Mononuclear cell (primary cell): ENCODE measurements at regions not wholly inside any gene's neighbourhood (a gene's known extent, or its start where the extent isn't known, plus 50 kb on each side); places are given as distances from the start of the nearest gene placed in this dataset.

ENCODE experiments used
- H3K27me3 ChIP-seq: 2 replicates; pipeline ENCODE4 v1.6.0; 2011; ENCODE audit warnings: low read length, control low read depth; ENCODE audit not compliant: insufficient read depth
- H3K4me1 ChIP-seq: 2 replicates; pipeline ENCODE4 v1.5.1; 2011; ENCODE audit warnings: mild to moderate bottlenecking, low read length, control low read depth; ENCODE audit not compliant: insufficient read depth
- H3K4me3 ChIP-seq: 2 replicates; pipeline ENCODE4 v1.5.1; 2011; ENCODE audit warnings: mild to moderate bottlenecking, low read length, moderate library complexity
- H3K9me3 ChIP-seq: 2 replicates; pipeline ENCODE4 v1.5.1; 2011; ENCODE audit warnings: low read depth, mild to moderate bottlenecking, control low read depth, low read length

DNA sequence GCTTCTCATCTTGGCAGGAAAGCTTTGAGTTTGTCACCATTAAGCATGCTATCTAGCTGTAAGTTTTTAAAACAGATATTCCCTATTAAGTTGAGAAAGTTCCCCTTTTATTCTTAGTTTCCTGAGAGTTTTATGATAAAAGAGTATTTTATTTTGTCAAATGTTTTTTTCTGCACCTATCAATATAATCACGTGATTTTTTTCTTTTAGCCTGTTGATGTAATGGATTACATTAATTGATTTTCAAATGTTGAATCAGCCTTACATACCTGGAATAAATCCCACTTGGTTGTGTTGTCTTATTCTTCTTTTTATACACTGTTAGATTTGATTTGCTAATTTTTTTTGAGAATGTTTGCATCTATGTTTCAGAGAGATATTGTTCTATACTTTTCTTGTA, 179.5 kb downstream of the ZNF621 start:
- no peaks in the 10 kb centered on the region for H3K4me1 ChIP-seq
- no peaks in the 10 kb centered on the region for H3K9me3 ChIP-seq
- H3K4me3 ChIP-seq: no peak overlapping the region
- no peaks in the 10 kb centered on the region for H3K27me3 ChIP-seq

- Histone ChIP-seq H3K4me1 (no peaks in the 10 kb centered on the region), H3K9me3 (no peaks in the 10 kb centered on the region), H3K27me3 (no peaks in the 10 kb centered on the region), H3K4me3 (no peak overlapping the region)
Measured at GRCh38 chr3:40705663-40706062, 180.9 kb downstream of the ZNF621 start.

DNA sequence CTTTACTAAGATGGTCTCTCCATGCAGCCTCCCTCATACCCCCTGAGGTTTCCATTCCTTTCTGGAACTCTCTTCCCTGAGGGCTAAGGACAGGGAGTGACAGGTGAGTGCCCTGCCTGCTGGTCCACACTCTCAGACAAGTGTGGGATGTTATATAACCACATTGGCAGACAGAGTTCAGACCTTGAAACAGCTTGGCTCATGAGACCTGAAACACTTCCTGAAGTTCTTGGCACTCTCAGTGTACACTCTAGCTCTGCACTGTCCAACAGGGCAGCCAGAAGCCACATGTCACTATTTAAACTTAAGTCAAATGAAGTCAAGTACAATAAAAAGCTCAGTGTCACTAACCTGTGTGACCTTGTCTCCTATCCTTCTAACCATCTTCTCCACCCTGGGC, 188.5 kb downstream of the ZNF621 start:
- Histone ChIP-seq H3K4me3 (no peak overlapping the region), H3K9me3 (no peaks in the 10 kb centered on the region), H3K27me3 (no peaks in the 10 kb centered on the region), H3K4me1 (peaks cover 29% of the 10 kb centered on the region)

GRCh38 chr3:40713795-40714194, 189.0 kb downstream of the ZNF621 start:
- H3K4me1 ChIP-seq: peaks cover 34% of the 10 kb centered on the region
- no peak overlapping the region for H3K4me3 ChIP-seq
- no peaks in the 10 kb centered on the region for H3K9me3 ChIP-seq
- no peaks in the 10 kb centered on the region for H3K27me3 ChIP-seq

DNA sequence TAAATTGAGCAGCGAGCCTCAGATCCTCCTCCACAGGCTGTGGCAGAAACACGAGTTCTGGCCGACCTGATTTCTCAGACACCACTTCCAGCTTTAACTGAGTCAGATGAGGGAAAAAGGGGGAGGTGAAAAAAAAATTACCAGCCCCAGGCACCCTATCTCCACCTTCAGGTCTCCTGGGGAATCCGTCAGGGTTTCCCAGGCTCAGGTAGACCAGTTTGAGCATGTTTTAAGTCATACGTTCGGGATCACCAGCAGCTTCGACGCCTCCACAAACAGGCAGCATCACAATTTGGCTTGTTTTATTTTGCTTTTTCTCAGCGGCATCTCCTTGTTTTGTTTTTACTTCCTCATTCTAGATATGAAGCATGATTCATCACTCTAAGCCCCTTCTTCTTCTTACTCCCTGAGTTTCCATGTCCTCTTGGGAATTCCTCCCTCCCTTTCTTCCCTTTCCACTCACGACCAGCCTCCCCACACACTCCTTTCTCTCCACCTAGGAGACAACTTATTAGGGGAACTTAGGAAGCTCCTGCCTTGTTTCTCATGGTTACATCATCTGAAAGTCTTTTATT, 190.1 kb downstream of the ZNF621 start:
- Histone ChIP-seq H3K4me1 (peaks cover 34% of the 10 kb centered on the region), H3K9me3 (no peaks in the 10 kb centered on the region), H3K27me3 (no peaks in the 10 kb centered on the region), H3K4me3 (no peak overlapping the region)

GRCh38 chr3:40715551-40715950, 190.8 kb downstream of the ZNF621 start:
- Histone ChIP-seq H3K27me3 (no peaks in the 10 kb centered on the region), H3K4me3 (no peak overlapping the region), H3K9me3 (no peaks in the 10 kb centered on the region), H3K4me1 (peaks cover 34% of the 10 kb centered on the region)

- Histone ChIP-seq H3K27me3 (no peaks in the 10 kb centered on the region), H3K4me1 (peaks cover 34% of the 10 kb centered on the region), H3K4me3 (no peak overlapping the region), H3K9me3 (no peaks in the 10 kb centered on the region)
Measured at GRCh38 chr3:40717471-40717870, 192.7 kb downstream of the ZNF621 start.

- no peak overlapping the region for H3K4me3 ChIP-seq
- no peaks in the 10 kb centered on the region for H3K9me3 ChIP-seq
- H3K4me1 ChIP-seq: peaks cover 29% of the 10 kb centered on the region
- no peaks in the 10 kb centered on the region for H3K27me3 ChIP-seq
Measured at GRCh38 chr3:40718209-40718608, 193.4 kb downstream of the ZNF621 start.

DNA sequence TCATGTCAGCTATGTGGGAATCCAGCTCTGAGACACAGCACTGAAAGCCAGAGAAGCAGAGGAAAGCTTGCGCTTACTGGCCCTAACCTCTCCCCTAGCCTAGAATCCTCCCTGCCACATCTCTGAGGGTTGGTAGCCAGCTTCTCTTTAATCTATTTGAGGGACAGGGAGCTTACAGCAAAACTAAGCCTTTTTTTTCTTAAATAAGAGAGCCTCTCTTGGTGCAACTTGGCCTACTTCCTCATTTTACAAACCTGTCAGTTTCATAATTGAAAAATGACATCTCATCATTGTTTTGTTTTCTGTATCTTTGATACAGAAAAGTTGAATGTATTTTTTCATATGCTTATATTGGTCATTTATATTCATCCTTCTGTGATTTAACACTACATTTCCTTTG, 193.9 kb downstream of the ZNF621 start:
- H3K9me3 ChIP-seq: no peaks in the 10 kb centered on the region
- no peaks in the 10 kb centered on the region for H3K27me3 ChIP-seq
- peaks cover 26% of the 10 kb centered on the region for H3K4me1 ChIP-seq
- H3K4me3 ChIP-seq: no peak overlapping the region

GRCh38 chr3:40719660-40720287, 195.0 kb downstream of the ZNF621 start:
- H3K27me3 ChIP-seq: no peaks in the 10 kb centered on the region
- H3K4me3 ChIP-seq: no peak overlapping the region
- peaks cover 17% of the 10 kb centered on the region for H3K4me1 ChIP-seq
- H3K9me3 ChIP-seq: no peaks in the 10 kb centered on the region

DNA sequence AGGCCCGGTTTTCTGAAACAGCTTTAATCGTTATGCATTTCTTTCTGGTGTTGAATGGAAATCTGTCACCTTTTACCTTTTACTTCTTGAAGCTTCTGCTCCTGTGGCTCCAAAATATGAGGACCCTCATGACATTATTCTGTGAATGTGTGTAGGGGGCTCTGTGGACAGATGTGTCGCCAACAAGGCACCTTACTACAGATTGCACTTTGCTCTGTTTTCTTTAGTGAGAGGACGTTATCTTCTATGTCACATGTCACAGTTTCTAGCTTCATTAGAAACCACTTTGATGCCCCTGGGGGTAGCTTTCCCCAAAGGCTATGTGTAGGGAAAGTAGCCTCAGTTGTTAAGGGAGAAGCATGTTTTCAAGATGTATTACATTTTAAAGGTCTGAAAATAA, 195.6 kb downstream of the ZNF621 start:
- Histone ChIP-seq H3K4me3 (no peak overlapping the region), H3K4me1 (peaks cover 11% of the 10 kb centered on the region), H3K9me3 (no peaks in the 10 kb centered on the region), H3K27me3 (no peaks in the 10 kb centered on the region)

- Histone ChIP-seq H3K4me1 (peaks cover 7% of the 10 kb centered on the region), H3K9me3 (no peaks in the 10 kb centered on the region), H3K27me3 (no peaks in the 10 kb centered on the region), H3K4me3 (no peak overlapping the region)
Measured at GRCh38 chr3:40720863-40721262, 196.1 kb downstream of the ZNF621 start.

- H3K27me3 ChIP-seq: no peaks in the 10 kb centered on the region
- no peak overlapping the region for H3K4me3 ChIP-seq
- H3K9me3 ChIP-seq: no peaks in the 10 kb centered on the region
- peaks cover 6% of the 10 kb centered on the region for H3K4me1 ChIP-seq
Measured at GRCh38 chr3:40723083-40723660, 198.4 kb downstream of the ZNF621 start.

DNA sequence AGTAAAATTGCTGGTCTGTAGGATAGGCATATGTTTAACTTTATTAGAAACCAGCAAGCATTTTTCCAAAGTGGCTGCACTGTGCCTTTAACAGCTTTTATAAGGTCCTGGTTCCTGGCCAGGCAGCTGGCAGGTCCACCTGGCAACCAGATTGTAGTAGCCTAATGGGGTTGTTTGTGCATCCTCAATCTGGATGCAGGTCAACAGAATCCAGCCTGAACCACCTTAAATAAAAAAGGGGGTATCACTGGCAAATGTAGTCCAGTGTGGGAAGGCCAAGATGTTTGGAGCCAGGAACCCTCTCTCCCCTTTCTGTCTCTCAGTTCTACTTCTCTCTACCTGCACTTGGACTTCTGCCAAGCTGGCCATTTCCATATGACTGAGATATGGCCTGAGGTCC, 200.3 kb downstream of the ZNF621 start:
- Histone ChIP-seq H3K4me3 (no peak overlapping the region), H3K4me1 (no peaks in the 10 kb centered on the region), H3K27me3 (no peaks in the 10 kb centered on the region), H3K9me3 (peaks cover 8% of the 10 kb centered on the region)

DNA sequence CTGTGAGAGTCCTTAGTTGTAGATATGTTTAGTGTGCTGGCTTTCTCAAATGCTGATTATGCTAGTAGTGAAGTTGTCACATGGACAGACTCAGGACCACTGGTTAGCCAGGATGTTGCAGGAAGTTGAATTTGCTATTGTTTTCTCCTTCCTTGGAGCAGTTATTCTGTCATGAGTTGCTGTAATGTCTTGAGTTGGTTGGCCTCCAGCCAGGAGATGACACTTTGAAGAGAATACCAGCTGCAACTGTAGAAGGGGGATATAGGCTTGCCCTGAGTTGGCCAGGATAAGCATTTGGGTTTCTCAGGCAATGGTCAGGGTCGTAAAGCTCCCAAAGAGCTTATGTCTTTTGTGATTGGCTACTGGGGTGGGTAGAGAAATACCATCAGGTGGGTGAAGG, 206.7 kb downstream of the ZNF621 start:
- Histone ChIP-seq H3K9me3 (peaks cover 14% of the 10 kb centered on the region), H3K4me1 (no peaks in the 10 kb centered on the region)

GRCh38 chr3:40736943-40737342, 212.2 kb downstream of the ZNF621 start:
- Histone ChIP-seq H3K27me3 (no peaks in the 10 kb centered on the region), H3K4me1 (no peaks in the 10 kb centered on the region), H3K9me3 (no peaks in the 10 kb centered on the region), H3K4me3 (no peak overlapping the region)

More for the DNA sequence above, 206.7 kb downstream of the ZNF621 start:
- Histone ChIP-seq H3K27me3 (no peaks in the 10 kb centered on the region), H3K4me3 (no peak overlapping the region)
